ENCODE measurements at regions not wholly inside any gene's neighbourhood (a gene's known extent, or its start where the extent isn't known, plus 50 kb on each side); places are given as distances from the start of the nearest gene placed in this dataset.
"Not testable (repeated sequence)": the region's sequence is repeated elsewhere in the genome, so short reads cannot be mapped to it uniquely, and the experiment has no call there.

- no peak for DNase-seq (ENCODE audit: extremely low read depth, low read depth)
- no peak for TF ChIP-seq CTCF (IDR thresholded peaks at IDR 0.05; ENCODE audit: low read depth, low read length)
Measured at GRCh38 chr12:131555197-131555846, 155.6 kb upstream of the SFSWAP start.

GRCh38 chr12:131555866-131556265, 155.0 kb upstream of the SFSWAP start:
- no peak for TF ChIP-seq CTCF (IDR thresholded peaks at IDR 0.05; ENCODE audit: low read depth, low read length)
- no peak for DNase-seq (ENCODE audit: extremely low read depth, low read depth)

- TF ChIP-seq CTCF (IDR thresholded peaks at IDR 0.05; ENCODE audit: low read depth, low read length), result no peak
- no peak for DNase-seq (ENCODE audit: extremely low read depth, low read depth)
Measured at GRCh38 chr12:131557078-131557709, 153.7 kb upstream of the SFSWAP start.

GRCh38 chr12:131559517-131560516, 151.1 kb upstream of the SFSWAP start:
- TF ChIP-seq CTCF (IDR thresholded peaks at IDR 0.05; ENCODE audit: low read depth, low read length), result no peak
- DNase-seq (ENCODE audit: extremely low read depth, low read depth), result no peak

- TF ChIP-seq CTCF (IDR thresholded peaks at IDR 0.05; ENCODE audit: low read depth, low read length), result no peak
Measured at GRCh38 chr12:131561051-131561450, 149.8 kb upstream of the SFSWAP start.

GRCh38 chr12:131561891-131562684, 148.8 kb upstream of the SFSWAP start:
- DNase-seq (ENCODE audit: extremely low read depth, low read depth), result no peak
- TF ChIP-seq CTCF (IDR thresholded peaks at IDR 0.05; ENCODE audit: low read depth, low read length), result no peak

More at GRCh38 chr12:131561051-131561450, 149.8 kb upstream of the SFSWAP start:
- DNase-seq (ENCODE audit: extremely low read depth, low read depth), result no peak

GRCh38 chr12:131564138-131564727, 146.7 kb upstream of the SFSWAP start:
- not testable (repeated sequence) for DNase-seq (ENCODE audit: extremely low read depth, low read depth)
